NCI-H345 (cell line): ENCODE measurements at regions not wholly inside any gene's neighbourhood (a gene's known extent, or its start where the extent isn't known, plus 50 kb on each side); places are given as distances from the start of the nearest gene placed in this dataset.
"Not testable (repeated sequence)": the region's sequence is repeated elsewhere in the genome, so short reads cannot be mapped to it uniquely, and the experiment has no call there.

Experiments used
- DNase-seq: peaks from one replicate; lab custom pipeline; 2025; lab: John Stamatoyannopoulos, UW

GRCh38 chr21:20774737-20775136 lies 223.5 kb upstream of the NCAM2 start:
- DNase-seq: no peak

DNA sequence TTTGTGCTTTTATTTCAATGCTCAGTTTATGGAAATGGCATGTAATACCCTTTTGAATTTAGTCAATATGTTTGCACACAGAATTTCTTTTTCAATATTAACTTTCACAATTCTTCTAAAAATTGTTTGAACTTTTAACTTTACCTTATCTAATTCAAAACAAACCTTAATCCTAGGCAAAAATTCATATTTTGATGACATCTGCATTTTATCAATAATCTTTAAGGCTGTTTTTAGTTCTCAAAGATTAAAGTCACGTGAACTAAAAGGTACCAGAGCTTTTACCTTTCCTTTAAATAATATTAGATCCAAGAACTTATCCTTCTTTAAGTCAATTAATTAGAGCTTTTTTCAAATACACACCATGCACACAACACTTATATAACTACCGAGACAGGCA lies 218.9 kb upstream of the NCAM2 start:
- DNase-seq: no peak

DNA sequence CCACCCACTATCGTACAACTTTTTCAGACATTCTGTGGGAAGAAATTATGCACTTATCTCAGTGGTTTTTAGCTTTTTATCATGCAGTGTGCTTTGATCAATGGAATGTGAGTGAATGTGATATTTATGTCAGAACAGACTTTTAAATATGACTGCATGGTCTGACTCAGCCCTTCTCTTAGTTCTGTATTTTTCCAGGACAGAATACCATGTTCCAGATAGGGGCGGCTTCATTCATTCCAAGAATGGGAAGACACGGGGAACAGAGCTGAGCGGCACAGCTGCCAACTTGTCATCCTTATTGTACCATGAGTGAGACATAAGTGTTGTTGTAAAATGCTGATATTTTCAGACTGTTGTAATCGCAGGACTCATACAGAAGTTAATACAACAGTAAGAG lies 214.6 kb upstream of the NCAM2 start:
- DNase-seq: no peak

DNA sequence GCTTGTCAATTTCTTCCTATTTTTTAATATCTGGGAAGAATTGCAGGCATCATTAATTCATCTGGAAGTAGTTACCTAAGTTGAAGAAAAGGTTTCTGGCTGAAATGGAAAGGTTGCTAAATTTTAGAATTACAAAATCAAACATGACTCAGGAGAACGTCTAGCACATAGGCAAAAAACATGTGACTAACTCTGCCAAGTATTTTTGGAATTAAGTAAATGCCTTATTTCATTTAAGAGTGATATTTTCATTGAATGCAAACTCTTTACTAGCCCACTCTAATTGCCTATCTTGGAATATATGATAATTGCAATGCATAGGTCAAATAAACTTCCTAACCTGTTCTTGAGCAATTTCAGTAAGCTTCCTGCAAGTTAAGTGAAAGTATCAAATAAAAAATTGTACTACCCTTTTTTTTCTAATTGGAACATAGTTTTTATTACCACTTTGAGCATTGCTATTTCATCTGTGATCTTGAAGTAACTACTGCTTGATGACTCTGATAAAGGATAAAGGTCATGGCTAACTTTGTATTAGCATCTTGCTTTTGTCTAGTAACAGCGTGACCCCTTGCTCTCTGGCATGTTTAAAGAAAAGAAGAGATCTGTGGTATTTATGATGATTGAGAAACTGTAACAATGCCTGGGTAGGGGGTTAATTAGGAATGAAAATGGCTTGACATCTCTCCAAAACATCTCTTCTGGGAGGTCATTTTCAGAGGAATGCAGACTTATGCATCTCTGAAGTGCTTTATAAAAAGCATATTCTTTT lies 208.3 kb upstream of the NCAM2 start:
- DNase-seq: no peak

DNA sequence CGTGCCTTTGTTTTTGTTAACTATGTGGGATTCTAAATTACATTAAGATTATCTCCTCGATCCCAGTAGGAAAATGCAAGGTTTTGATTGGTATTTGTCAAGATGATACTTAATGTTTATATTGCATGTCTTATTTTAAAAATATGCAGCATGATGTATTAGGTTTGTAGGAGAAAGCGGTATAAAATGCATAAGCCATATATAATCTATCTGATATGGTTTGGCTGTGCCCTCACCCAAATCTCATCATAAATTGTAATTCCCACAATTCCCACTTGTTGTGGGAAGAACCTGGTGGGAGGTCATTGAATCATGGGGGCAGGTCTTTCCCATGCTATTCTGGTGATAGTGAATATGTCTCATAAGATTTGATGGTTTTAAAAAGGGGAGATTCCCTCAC lies 198.1 kb upstream of the NCAM2 start:
- no peak for DNase-seq

DNA sequence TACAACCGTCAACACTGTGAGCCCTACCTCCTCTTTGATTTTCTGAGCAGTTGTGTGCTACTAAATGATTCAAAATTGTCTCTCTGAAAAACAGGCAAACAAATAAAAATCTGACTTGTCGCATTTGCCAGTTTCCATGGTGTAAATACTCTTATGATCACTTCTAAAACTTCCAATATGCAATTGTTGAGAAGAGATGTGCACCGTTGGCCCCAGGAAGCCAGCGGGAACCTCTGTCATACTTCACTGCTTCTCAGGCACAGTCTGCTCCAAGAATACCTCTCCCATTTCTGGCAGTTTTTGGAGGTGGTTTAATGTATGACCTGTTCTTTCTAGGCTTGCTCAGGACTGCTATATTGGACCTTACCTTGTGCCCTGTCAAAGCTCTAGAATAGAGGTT lies 196.0 kb upstream of the NCAM2 start:
- no peak for DNase-seq

- DNase-seq: no peak
These were observed 195.5 kb upstream of the NCAM2 start for GRCh38 chr21:20802631-20803260.

- DNase-seq: no peak
These were observed 186.5 kb upstream of the NCAM2 start for GRCh38 chr21:20811702-20812101.

DNA sequence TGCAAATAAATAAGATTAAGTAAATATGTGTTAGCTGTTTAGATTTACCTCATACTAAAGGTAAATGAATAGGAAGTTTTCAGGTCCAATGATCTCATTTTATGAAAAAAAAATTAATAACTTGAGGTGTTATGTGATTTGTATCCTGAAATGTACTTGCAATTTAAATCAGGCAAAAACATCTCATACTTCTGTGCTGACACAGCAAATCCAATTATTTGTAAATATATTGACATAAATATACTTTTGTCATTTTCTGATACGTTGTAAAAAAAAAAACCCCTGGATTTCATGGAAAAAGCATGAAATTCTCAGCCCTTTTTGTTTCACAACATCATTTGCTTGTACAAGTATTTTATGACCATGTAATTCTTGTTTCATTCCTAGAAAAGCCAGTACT lies 184.1 kb upstream of the NCAM2 start:
- DNase-seq: no peak

DNA sequence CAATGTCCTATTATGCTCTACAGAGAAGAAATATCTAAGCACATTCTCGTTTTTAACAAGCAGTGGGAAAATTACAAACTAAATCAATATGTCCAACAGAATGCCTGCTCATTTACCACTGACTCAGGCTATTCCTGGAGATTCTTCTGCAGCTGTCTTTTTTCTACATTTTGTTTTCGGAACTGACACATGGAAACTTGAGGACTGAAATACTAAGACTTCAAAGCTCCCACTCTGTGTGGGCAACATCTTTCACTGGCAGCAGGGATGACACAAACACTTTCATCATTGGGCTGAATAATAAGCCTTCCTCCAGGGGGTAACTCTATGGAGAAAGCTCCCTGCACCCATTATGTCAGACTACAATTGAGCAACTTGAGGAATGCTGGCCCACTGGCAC lies 175.5 kb upstream of the NCAM2 start:
- DNase-seq: no peak

GRCh38 chr21:20852866-20853265 lies 145.3 kb upstream of the NCAM2 start:
- DNase-seq: no peak

- peak; percentile 96 for DNase-seq
These were observed 141.3 kb upstream of the NCAM2 start for GRCh38 chr21:20856926-20857325.

DNA sequence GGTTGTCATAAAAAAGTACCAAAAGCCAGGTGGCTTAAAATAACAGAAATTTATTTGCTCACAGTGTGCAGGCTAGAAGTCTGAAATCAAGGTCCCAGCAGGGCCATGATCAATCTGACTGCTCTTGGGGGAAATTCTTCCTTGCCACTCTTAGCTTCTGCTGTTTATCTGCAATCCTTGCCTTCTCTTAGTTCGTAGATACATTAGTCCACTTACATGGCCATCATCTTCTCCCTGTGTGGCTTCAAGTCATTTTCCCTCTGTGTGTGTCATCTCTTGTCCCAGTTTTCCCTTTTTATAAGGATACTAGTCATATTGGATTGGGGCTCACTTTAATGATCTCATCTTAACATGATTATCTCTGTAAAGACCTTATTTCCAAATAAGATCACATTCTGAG lies 124.0 kb upstream of the NCAM2 start:
- DNase-seq: no peak

DNA sequence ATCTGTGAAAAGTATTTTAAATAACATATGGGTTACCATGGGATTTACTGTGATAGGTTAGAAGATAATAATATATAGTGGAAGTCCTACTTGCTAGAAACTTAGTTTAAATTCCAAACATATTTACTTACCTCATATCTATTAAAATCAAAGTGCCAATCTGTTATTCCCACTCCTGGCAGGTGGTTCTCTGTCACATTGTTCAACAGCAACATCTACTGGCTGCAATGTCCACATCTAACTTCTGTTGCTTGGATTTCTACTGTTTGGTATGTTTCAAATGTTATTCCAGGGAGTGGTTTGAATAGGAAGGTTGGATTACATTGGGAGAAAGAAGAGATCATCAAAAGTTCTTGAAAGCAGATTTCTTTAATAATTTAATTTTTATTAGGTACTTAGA lies 122.5 kb upstream of the NCAM2 start:
- peak; percentile 8 for DNase-seq

DNA sequence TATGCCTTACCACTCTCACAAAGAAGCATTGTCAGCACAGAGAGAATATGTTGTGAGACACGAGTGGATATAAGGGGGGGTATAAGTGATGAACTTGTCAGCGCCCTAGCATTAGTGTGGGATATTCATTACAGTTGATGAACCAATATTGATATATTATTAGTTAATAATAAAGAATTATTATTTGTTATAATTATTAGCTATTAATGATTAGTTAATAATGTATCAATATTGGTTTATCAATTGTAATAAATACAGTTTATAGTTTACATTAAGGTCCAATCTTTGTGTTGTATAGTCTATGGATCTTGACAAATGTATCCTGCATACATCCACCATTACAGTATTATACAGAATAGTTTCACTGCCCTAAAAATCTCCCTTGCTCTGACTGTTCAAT lies 120.2 kb upstream of the NCAM2 start:
- no peak for DNase-seq

DNA sequence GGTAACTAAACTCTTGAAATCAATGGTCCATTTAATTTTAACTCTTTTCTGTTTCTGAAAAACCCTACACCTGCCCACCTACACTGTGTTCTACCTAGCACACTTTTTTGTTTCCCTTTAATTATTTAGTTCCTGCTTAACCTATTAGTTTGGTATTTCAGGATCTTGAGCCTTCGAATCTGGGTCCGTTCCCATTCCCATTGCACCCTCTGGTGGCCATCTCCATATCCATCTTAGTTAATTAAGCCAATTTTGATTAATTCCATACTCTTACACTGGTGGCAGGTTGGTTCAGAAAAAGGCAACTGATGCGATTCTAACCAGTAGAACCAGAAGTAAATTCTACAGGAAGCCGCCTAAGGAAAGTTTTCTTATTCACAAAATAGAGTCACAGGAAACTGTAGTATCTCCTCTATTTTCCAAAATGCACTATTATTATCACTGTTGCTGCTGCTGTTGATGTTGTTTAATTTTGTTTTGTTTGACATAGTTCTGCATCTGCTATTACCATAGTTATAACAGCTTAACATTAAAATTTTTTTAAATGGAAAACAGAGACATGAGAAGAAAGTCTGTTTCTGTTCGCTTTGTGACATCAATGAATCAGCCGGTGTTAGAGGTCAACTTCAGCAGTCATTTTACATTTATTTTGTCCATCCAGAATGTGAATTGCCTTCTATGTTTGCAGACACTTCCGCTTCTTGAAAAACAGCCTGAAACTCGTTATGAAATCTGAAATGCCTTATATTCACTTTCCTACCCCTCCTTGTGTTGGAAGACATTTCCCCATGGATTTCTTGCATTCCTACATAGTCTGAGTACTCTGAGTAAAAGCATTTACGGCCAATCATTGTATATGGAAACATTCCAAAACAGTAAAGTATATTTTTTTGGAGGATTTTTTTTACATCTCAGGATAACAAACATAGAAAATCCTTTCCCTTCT lies 115.5 kb upstream of the NCAM2 start:
- peak; percentile 50 for DNase-seq

DNA sequence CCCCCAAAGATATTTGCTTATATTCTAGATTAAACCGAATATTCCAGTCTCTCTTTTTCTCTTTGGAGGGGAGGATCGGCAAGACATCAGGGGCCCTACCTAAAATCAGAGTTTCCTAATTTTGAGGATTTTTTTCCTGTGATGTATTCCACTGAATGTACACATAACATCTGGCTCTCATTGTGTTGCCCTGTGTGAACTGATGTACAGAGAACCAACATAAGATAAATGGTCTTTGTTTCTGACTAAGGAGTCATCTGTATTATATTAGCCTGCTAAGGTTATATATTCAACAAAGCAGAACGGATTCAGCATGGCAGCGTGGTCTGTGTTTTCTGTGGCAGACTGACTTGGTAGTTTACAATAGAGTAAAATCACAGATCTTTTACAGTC lies 114.8 kb upstream of the NCAM2 start:
- DNase-seq: no peak

GRCh38 chr21:20902511-20902910 lies 95.7 kb upstream of the NCAM2 start:
- DNase-seq: no peak

DNA sequence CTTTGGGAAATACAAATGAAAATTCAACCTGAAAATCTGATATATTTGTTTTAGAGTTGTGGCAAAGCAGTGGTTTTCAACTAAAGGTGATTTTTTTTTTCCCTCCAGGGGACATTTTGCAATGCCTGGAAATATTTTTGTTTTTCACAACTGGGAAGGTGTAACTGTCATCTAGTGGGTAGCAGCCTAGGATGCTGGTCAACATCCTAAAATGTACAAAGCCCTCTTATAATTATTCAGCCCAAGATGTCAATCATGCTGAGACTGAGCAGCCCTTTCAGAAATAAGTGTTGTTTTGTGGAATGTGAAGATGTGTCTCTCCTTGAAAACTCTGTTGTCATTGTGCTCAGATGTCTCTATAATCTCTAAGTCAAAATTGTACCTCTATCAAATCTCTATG lies 95.2 kb upstream of the NCAM2 start:
- no peak for DNase-seq

GRCh38 chr21:20927555-20927954 lies 70.7 kb upstream of the NCAM2 start:
- DNase-seq: not testable (repeated sequence)

GRCh38 chr21:20942523-20942922 lies 55.7 kb upstream of the NCAM2 start:
- no peak for DNase-seq

- DNase-seq: no peak
These were observed 54.6 kb upstream of the NCAM2 start for GRCh38 chr21:20943561-20943997.

DNA sequence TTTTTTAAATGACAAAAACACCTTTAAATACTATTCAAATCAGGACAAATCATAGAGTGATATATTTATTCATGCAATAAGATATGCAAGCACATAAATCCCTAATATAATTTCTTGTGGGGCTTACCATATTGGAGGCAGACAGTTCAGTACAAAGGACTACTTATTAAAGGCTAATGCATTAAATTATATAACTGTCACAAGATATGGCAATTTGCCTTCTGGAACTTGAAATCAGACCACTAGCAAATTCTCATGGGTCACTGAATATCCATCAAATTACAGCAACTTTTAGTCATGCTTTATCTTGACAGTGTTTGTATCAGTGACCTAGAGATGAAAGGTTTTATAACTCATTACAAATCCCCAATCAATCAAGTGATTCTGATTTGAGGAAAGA lies 54.1 kb upstream of the NCAM2 start:
- no peak for DNase-seq
